GM10248 (cell line): ENCODE measurements at regions not wholly inside any gene's neighbourhood (a gene's known extent, or its start where the extent isn't known, plus 50 kb on each side); places are given as distances from the start of the nearest gene placed in this dataset.
"Not testable (repeated sequence)": the region's sequence is repeated elsewhere in the genome, so short reads cannot be mapped to it uniquely, and the experiment has no call there.

ENCODE experiments used
- CTCF ChIA-PET: fragments of 300-600 bp; sonication (Branson Sonifier 250); formaldehyde crosslinking; extraction: SDS; loops from one replicate; lab custom pipeline; 2021; ENCODE audit warnings: antibody characterized with exemption; lab: Yijun Ruan, JAX
- POLR2A ChIA-PET: fragments of 350-650 bp; sonication (Branson Sonifier 250); formaldehyde crosslinking; extraction: SDS; loops from one replicate; lab custom pipeline; 2020; ENCODE audit warnings: antibody characterized with exemption; lab: Yijun Ruan, JAX
- DNase-seq: peaks from one replicate; pipeline ENCODE4 v3.0.0; 2012; ENCODE audit errors: extremely low spot score
- CTCF ChIP-seq: IDR thresholded peaks from 2 replicates; pipeline ENCODE4 v1.5.1; 2012; ENCODE audit warnings: mild to moderate bottlenecking, low read depth; ENCODE audit errors: extremely low read depth, missing control alignments, control extremely low read depth

- CTCF ChIA-PET: interaction anchor here (1.1 to 1.5 kb wide), 3 partner anchors 10 to 28 kb away, joined by 3 to 5 read pairs (median 4); no protein-coding TSS in a partner anchor
- POLR2A ChIA-PET: no interaction called here
- no peak for DNase-seq
- TF ChIP-seq CTCF: no peak
These were observed 102.9 kb upstream of the BMP2 start for GRCh38 chr20:6664574-6664973.

- DNase-seq: no peak
- ChIA-PET CTCF (interaction anchor here (1.1 to 3.6 kb wide), 5 partner anchors 8 to 28 kb away, joined by 3 to 14 read pairs (median 5); no protein-coding TSS in a partner anchor), POLR2A (no interaction called here)
- no peak for TF ChIP-seq CTCF
These were observed 103.6 kb upstream of the BMP2 start for GRCh38 chr20:6663751-6664388.

GRCh38 chr20:6663104-6663503 is 104.4 kb upstream of the BMP2 start:
- ChIA-PET POLR2A (no interaction called here), CTCF (interaction anchor here (1.1 to 3.6 kb wide), 3 partner anchors 9 to 19 kb away, joined by 3 to 14 read pairs (median 10); no protein-coding TSS in a partner anchor)
- no peak for DNase-seq
- no peak for TF ChIP-seq CTCF

- ChIA-PET POLR2A (no interaction called here), CTCF (interaction anchor here (2.3 to 3.6 kb wide), 3 partner anchors 10 to 25 kb away, joined by 6 to 14 read pairs (median 10); no protein-coding TSS in a partner anchor)
- no peak for DNase-seq
- TF ChIP-seq CTCF: no peak
These were observed 105.2 kb upstream of the BMP2 start for GRCh38 chr20:6662309-6662708.

GRCh38 chr20:6660441-6660840 is 107.0 kb upstream of the BMP2 start:
- TF ChIP-seq CTCF: no peak
- ChIA-PET CTCF (interaction anchor here (0.6 to 2.3 kb wide), 4 partner anchors 8 to 105 kb away, joined by 3 to 6 read pairs (median 4); no protein-coding TSS in a partner anchor), POLR2A (no interaction called here)
- DNase-seq: no peak

GRCh38 chr20:6658909-6659308 is 108.6 kb upstream of the BMP2 start:
- DNase-seq, POLR2A ChIA-PET: not testable (repeated sequence)
- CTCF ChIA-PET: interaction anchor here (1.0 kb wide), 1 partner anchor 12 kb away, joined by 3 read pairs; no protein-coding TSS in a partner anchor

- DNase-seq: no peak
- CTCF ChIA-PET: no interaction called here
- POLR2A ChIA-PET: no interaction called here
- TF ChIP-seq CTCF: no peak
These were observed 109.6 kb upstream of the BMP2 start for GRCh38 chr20:6657904-6658303.
